ENCODE measurements at regions not wholly inside any gene's neighbourhood (a gene's known extent, or its start where the extent isn't known, plus 50 kb on each side); places are given as distances from the start of the nearest gene placed in this dataset.

DNA sequence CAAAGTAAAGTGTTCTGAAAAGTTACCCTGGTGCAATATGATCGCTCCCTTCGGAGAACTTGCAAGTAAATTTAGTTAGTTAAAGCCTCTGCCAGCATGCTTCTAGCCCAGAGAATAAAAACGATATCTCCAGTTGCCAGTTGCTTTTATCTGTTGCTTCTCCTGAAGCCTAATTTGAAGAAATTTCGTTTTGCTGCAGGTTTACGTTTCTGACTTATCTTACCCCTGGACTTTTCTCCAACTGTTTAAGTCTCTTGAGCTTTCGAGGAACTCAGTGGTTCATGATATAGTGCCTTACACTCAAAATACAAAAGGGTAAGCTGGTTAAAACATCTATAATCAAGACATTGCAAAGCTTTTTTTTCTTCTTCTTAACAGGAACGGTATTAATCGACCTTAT lies 131.1 kb downstream of the FAM161A start:
- Mint-ChIP-seq H3K4me1 (ENCODE audit: low read depth) (peaks cover 3% of the 10 kb centered on the region), H3K27ac (ENCODE audit: unreplicated experiment) (no peak overlapping the region), H3K9me3 (ENCODE audit: low read depth) (peaks cover 12% of the 10 kb centered on the region), H3K36me3 (ENCODE audit: low read depth) (no peaks in the 10 kb centered on the region), H3K27me3 (ENCODE audit: low read depth) (no peaks in the 10 kb centered on the region), H3K4me3 (ENCODE audit: unreplicated experiment) (no peak overlapping the region)
- no peak for DNase-seq (ENCODE audit: low spot score)
- TF ChIP-seq, protein P1, sequence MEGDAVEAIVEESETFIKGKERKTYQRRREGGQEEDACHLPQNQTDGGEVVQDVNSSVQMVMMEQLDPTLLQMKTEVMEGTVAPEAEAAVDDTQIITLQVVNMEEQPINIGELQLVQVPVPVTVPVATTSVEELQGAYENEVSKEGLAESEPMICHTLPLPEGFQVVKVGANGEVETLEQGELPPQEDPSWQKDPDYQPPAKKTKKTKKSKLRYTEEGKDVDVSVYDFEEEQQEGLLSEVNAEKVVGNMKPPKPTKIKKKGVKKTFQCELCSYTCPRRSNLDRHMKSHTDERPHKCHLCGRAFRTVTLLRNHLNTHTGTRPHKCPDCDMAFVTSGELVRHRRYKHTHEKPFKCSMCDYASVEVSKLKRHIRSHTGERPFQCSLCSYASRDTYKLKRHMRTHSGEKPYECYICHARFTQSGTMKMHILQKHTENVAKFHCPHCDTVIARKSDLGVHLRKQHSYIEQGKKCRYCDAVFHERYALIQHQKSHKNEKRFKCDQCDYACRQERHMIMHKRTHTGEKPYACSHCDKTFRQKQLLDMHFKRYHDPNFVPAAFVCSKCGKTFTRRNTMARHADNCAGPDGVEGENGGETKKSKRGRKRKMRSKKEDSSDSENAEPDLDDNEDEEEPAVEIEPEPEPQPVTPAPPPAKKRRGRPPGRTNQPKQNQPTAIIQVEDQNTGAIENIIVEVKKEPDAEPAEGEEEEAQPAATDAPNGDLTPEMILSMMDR (IDR thresholded peaks at IDR 0.05), result no peak

GRCh38 chr2:61722318-61722717 lies 131.5 kb downstream of the FAM161A start:
- Mint-ChIP-seq H3K9me3 (ENCODE audit: low read depth) (peaks cover 12% of the 10 kb centered on the region), H3K4me3 (ENCODE audit: unreplicated experiment) (no peak overlapping the region), H3K4me1 (ENCODE audit: low read depth) (no peaks in the 10 kb centered on the region), H3K27ac (ENCODE audit: unreplicated experiment) (no peak overlapping the region), H3K27me3 (ENCODE audit: low read depth) (no peaks in the 10 kb centered on the region), H3K36me3 (ENCODE audit: low read depth) (no peaks in the 10 kb centered on the region)
- DNase-seq (ENCODE audit: low spot score), result no peak
- TF ChIP-seq, protein P1 (IDR thresholded peaks at IDR 0.05), result no peak

GRCh38 chr2:61721382-61721781 lies 132.5 kb downstream of the FAM161A start:
- H3K27me3 Mint-ChIP-seq (ENCODE audit: low read depth), result no peaks in the 10 kb centered on the region
- peaks cover 5% of the 10 kb centered on the region for H3K9me3 Mint-ChIP-seq (ENCODE audit: low read depth)
- no peak overlapping the region for H3K27ac Mint-ChIP-seq (ENCODE audit: unreplicated experiment)
- DNase-seq (ENCODE audit: low spot score), result no peak
- H3K4me3 Mint-ChIP-seq (ENCODE audit: unreplicated experiment), result no peak overlapping the region
- TF ChIP-seq, protein P1 (IDR thresholded peaks at IDR 0.05), result no peak
- no peaks in the 10 kb centered on the region for H3K36me3 Mint-ChIP-seq (ENCODE audit: low read depth)
- H3K4me1 Mint-ChIP-seq (ENCODE audit: low read depth), result no peaks in the 10 kb centered on the region

DNA sequence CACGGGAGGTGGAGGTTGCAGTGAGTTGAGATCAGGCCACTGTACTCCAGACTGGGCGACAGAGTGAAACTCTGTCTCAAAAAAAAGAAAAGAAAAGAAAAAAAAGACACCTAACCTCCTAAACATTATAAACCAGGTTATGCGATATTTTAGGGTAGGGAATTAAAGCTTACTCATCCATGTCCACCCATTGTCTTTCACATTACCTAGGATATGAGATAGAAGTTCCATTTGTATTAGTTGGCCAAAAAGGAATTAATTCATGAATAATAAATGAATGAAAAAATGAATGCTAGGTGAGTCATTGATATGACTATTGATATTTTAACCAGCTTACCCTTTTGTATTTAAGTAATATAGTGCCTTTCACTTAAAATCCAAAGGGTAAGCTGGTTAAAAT lies 132.9 kb downstream of the FAM161A start:
- no peaks in the 10 kb centered on the region for H3K36me3 Mint-ChIP-seq (ENCODE audit: low read depth)
- peaks cover under 1% of the 10 kb centered on the region for H3K9me3 Mint-ChIP-seq (ENCODE audit: low read depth)
- no peak overlapping the region for H3K4me3 Mint-ChIP-seq (ENCODE audit: unreplicated experiment)
- TF ChIP-seq, protein P1 (IDR thresholded peaks at IDR 0.05), result no peak
- no peaks in the 10 kb centered on the region for H3K27me3 Mint-ChIP-seq (ENCODE audit: low read depth)
- H3K4me1 Mint-ChIP-seq (ENCODE audit: low read depth), result no peaks in the 10 kb centered on the region
- no peak for DNase-seq (ENCODE audit: low spot score)
- H3K27ac Mint-ChIP-seq (ENCODE audit: unreplicated experiment), result no peak overlapping the region

GRCh38 chr2:61718965-61719364 lies 134.9 kb downstream of the FAM161A start:
- Mint-ChIP-seq H3K4me3 (ENCODE audit: unreplicated experiment) (no peak overlapping the region), H3K36me3 (ENCODE audit: low read depth) (no peaks in the 10 kb centered on the region), H3K27me3 (ENCODE audit: low read depth) (no peaks in the 10 kb centered on the region), H3K27ac (ENCODE audit: unreplicated experiment) (no peak overlapping the region), H3K9me3 (ENCODE audit: low read depth) (no peaks in the 10 kb centered on the region), H3K4me1 (ENCODE audit: low read depth) (no peaks in the 10 kb centered on the region)
- DNase-seq (ENCODE audit: low spot score), result no peak
- TF ChIP-seq, protein P1 (IDR thresholded peaks at IDR 0.05), result no peak
